ENCODE measurements at regions not wholly inside any gene's neighbourhood (a gene's known extent, or its start where the extent isn't known, plus 50 kb on each side); places are given as distances from the start of the nearest gene placed in this dataset.
"Not testable (repeated sequence)": the region's sequence is repeated elsewhere in the genome, so short reads cannot be mapped to it uniquely, and the experiment has no call there.

GRCh38 chr7:54179321-54180029 lies 362.7 kb upstream of the VSTM2A start:
- Histone ChIP-seq H3K4me3 (ENCODE audit: low read depth, low read length) (no peak overlapping the region), H3K27me3 (ENCODE audit: control insufficient read depth, insufficient read depth, low read length) (no peaks in the 10 kb centered on the region), H3K36me3 (ENCODE audit: control insufficient read depth, insufficient read depth, low read length) (no peaks in the 10 kb centered on the region), H3K27ac (ENCODE audit: low read depth, low read length) (no peak overlapping the region), H3K9ac (ENCODE audit: low read depth, low read length) (no peak overlapping the region), H3K9me3 (ENCODE audit: control insufficient read depth, insufficient read depth, low read length) (no peaks in the 10 kb centered on the region), H3K4me1 (ENCODE audit: control insufficient read depth, insufficient read depth, low read length) (peaks cover 4% of the 10 kb centered on the region; the same call in 1 of the 2 replicates)

GRCh38 chr7:54180796-54181195 lies 361.4 kb upstream of the VSTM2A start:
- Histone ChIP-seq H3K4me1 (ENCODE audit: control insufficient read depth, insufficient read depth, low read length) (peaks cover 4% of the 10 kb centered on the region; the same call in 1 of the 2 replicates), H3K9ac (ENCODE audit: low read depth, low read length) (no peak overlapping the region), H3K4me3 (ENCODE audit: low read depth, low read length) (no peak overlapping the region), H3K36me3 (ENCODE audit: control insufficient read depth, insufficient read depth, low read length) (no peaks in the 10 kb centered on the region), H3K9me3 (ENCODE audit: control insufficient read depth, insufficient read depth, low read length) (no peaks in the 10 kb centered on the region), H3K27ac (ENCODE audit: low read depth, low read length) (no peak overlapping the region), H3K27me3 (ENCODE audit: control insufficient read depth, insufficient read depth, low read length) (no peaks in the 10 kb centered on the region)

- H3K27ac ChIP-seq (ENCODE audit: low read depth, low read length) = no peak overlapping the region
- no peak overlapping the region for H3K9ac ChIP-seq (ENCODE audit: low read depth, low read length)
- H3K4me3 ChIP-seq (ENCODE audit: low read depth, low read length) = no peak overlapping the region
- no peaks in the 10 kb centered on the region for H3K9me3 ChIP-seq (ENCODE audit: control insufficient read depth, insufficient read depth, low read length)
- no peaks in the 10 kb centered on the region for H3K36me3 ChIP-seq (ENCODE audit: control insufficient read depth, insufficient read depth, low read length)
- H3K27me3 ChIP-seq (ENCODE audit: control insufficient read depth, insufficient read depth, low read length) = no peaks in the 10 kb centered on the region
- H3K4me1 ChIP-seq (ENCODE audit: control insufficient read depth, insufficient read depth, low read length) = peaks cover 5% of the 10 kb centered on the region
Observed at GRCh38 chr7:54183055-54183454, 359.1 kb upstream of the VSTM2A start.

GRCh38 chr7:54186336-54186735 lies 355.8 kb upstream of the VSTM2A start:
- Histone ChIP-seq H3K36me3 (ENCODE audit: control insufficient read depth, insufficient read depth, low read length) (no peaks in the 10 kb centered on the region), H3K4me1 (ENCODE audit: control insufficient read depth, insufficient read depth, low read length) (peaks cover 19% of the 10 kb centered on the region), H3K27ac (ENCODE audit: low read depth, low read length) (no peak overlapping the region), H3K9me3 (ENCODE audit: control insufficient read depth, insufficient read depth, low read length) (no peaks in the 10 kb centered on the region), H3K9ac (ENCODE audit: low read depth, low read length) (no peak overlapping the region), H3K27me3 (ENCODE audit: control insufficient read depth, insufficient read depth, low read length) (peaks cover 4% of the 10 kb centered on the region; the same call in 1 of the 2 replicates), H3K4me3 (ENCODE audit: low read depth, low read length) (no peak overlapping the region)

- Histone ChIP-seq H3K9me3 (ENCODE audit: control insufficient read depth, insufficient read depth, low read length) (no peaks in the 10 kb centered on the region), H3K36me3 (ENCODE audit: control insufficient read depth, insufficient read depth, low read length) (no peaks in the 10 kb centered on the region)
Observed at GRCh38 chr7:54187886-54188685, 354.1 kb upstream of the VSTM2A start.

GRCh38 chr7:54188843-54189242 lies 353.3 kb upstream of the VSTM2A start:
- Histone ChIP-seq H3K36me3 (ENCODE audit: control insufficient read depth, insufficient read depth, low read length) (no peaks in the 10 kb centered on the region), H3K27ac (ENCODE audit: low read depth, low read length) (no peak overlapping the region), H3K4me3 (ENCODE audit: low read depth, low read length) (peak overlapping the region; percentile 5; the same call in 1 of the 2 replicates), H3K9me3 (ENCODE audit: control insufficient read depth, insufficient read depth, low read length) (no peaks in the 10 kb centered on the region), H3K4me1 (ENCODE audit: control insufficient read depth, insufficient read depth, low read length) (peaks cover 19% of the 10 kb centered on the region), H3K27me3 (ENCODE audit: control insufficient read depth, insufficient read depth, low read length) (peaks cover 4% of the 10 kb centered on the region; the same call in 1 of the 2 replicates), H3K9ac (ENCODE audit: low read depth, low read length) (no peak overlapping the region)

More at GRCh38 chr7:54187886-54188685, 354.1 kb upstream of the VSTM2A start:
- H3K4me3 ChIP-seq (ENCODE audit: low read depth, low read length) = no peak overlapping the region
- no peak overlapping the region for H3K27ac ChIP-seq (ENCODE audit: low read depth, low read length)
- H3K4me1 ChIP-seq (ENCODE audit: control insufficient read depth, insufficient read depth, low read length) = peaks cover 19% of the 10 kb centered on the region
- no peak overlapping the region for H3K9ac ChIP-seq (ENCODE audit: low read depth, low read length)
- peaks cover 4% of the 10 kb centered on the region; the same call in 1 of the 2 replicates for H3K27me3 ChIP-seq (ENCODE audit: control insufficient read depth, insufficient read depth, low read length)

GRCh38 chr7:54189330-54189729 lies 352.8 kb upstream of the VSTM2A start:
- H3K27ac ChIP-seq (ENCODE audit: low read depth, low read length) = no peak overlapping the region
- H3K36me3 ChIP-seq (ENCODE audit: control insufficient read depth, insufficient read depth, low read length) = no peaks in the 10 kb centered on the region
- peak overlapping the region; percentile 5; the same call in 1 of the 2 replicates for H3K4me3 ChIP-seq (ENCODE audit: low read depth, low read length)
- peaks cover 4% of the 10 kb centered on the region; the same call in 1 of the 2 replicates for H3K27me3 ChIP-seq (ENCODE audit: control insufficient read depth, insufficient read depth, low read length)
- no peak overlapping the region for H3K9ac ChIP-seq (ENCODE audit: low read depth, low read length)
- no peaks in the 10 kb centered on the region for H3K9me3 ChIP-seq (ENCODE audit: control insufficient read depth, insufficient read depth, low read length)
- peaks cover 19% of the 10 kb centered on the region for H3K4me1 ChIP-seq (ENCODE audit: control insufficient read depth, insufficient read depth, low read length)

- Histone ChIP-seq H3K27ac (ENCODE audit: low read depth, low read length) (no peak overlapping the region), H3K9ac (ENCODE audit: low read depth, low read length) (no peak overlapping the region), H3K4me1 (ENCODE audit: control insufficient read depth, insufficient read depth, low read length) (no peaks in the 10 kb centered on the region), H3K27me3 (ENCODE audit: control insufficient read depth, insufficient read depth, low read length) (no peaks in the 10 kb centered on the region), H3K4me3 (ENCODE audit: low read depth, low read length) (no peak overlapping the region), H3K9me3 (ENCODE audit: control insufficient read depth, insufficient read depth, low read length) (peaks cover 10% of the 10 kb centered on the region), H3K36me3 (ENCODE audit: control insufficient read depth, insufficient read depth, low read length) (no peaks in the 10 kb centered on the region)
Observed at GRCh38 chr7:54201501-54201900, 340.7 kb upstream of the VSTM2A start.

GRCh38 chr7:54215424-54215823 lies 326.8 kb upstream of the VSTM2A start:
- Histone ChIP-seq H3K9ac (ENCODE audit: low read depth, low read length) (no peak overlapping the region), H3K9me3 (ENCODE audit: control insufficient read depth, insufficient read depth, low read length) (peaks cover 45% of the 10 kb centered on the region), H3K4me3 (ENCODE audit: low read depth, low read length) (no peak overlapping the region), H3K27me3 (ENCODE audit: control insufficient read depth, insufficient read depth, low read length) (no peaks in the 10 kb centered on the region), H3K4me1 (ENCODE audit: control insufficient read depth, insufficient read depth, low read length) (no peaks in the 10 kb centered on the region), H3K36me3 (ENCODE audit: control insufficient read depth, insufficient read depth, low read length) (no peaks in the 10 kb centered on the region), H3K27ac (ENCODE audit: low read depth, low read length) (no peak overlapping the region)

- H3K4me3 ChIP-seq (ENCODE audit: low read depth, low read length); H3K4me1 ChIP-seq (ENCODE audit: control insufficient read depth, insufficient read depth, low read length); H3K27ac ChIP-seq (ENCODE audit: low read depth, low read length); H3K9ac ChIP-seq (ENCODE audit: low read depth, low read length); H3K9me3 ChIP-seq (ENCODE audit: control insufficient read depth, insufficient read depth, low read length); H3K36me3 ChIP-seq (ENCODE audit: control insufficient read depth, insufficient read depth, low read length); H3K27me3 ChIP-seq (ENCODE audit: control insufficient read depth, insufficient read depth, low read length): not testable (repeated sequence)
Observed at GRCh38 chr7:54226030-54226429, 316.1 kb upstream of the VSTM2A start.

- H3K9ac ChIP-seq (ENCODE audit: low read depth, low read length) = no peak overlapping the region
- H3K4me3 ChIP-seq (ENCODE audit: low read depth, low read length) = no peak overlapping the region
- H3K27ac ChIP-seq (ENCODE audit: low read depth, low read length) = no peak overlapping the region
- no peaks in the 10 kb centered on the region for H3K4me1 ChIP-seq (ENCODE audit: control insufficient read depth, insufficient read depth, low read length)
- no peaks in the 10 kb centered on the region for H3K27me3 ChIP-seq (ENCODE audit: control insufficient read depth, insufficient read depth, low read length)
- no peaks in the 10 kb centered on the region for H3K36me3 ChIP-seq (ENCODE audit: control insufficient read depth, insufficient read depth, low read length)
- H3K9me3 ChIP-seq (ENCODE audit: control insufficient read depth, insufficient read depth, low read length) = no peaks in the 10 kb centered on the region
Observed at GRCh38 chr7:54242776-54243175, 299.4 kb upstream of the VSTM2A start.
